SK-N-SH (cell line): ENCODE measurements at regions not wholly inside any gene's neighbourhood (a gene's known extent, or its start where the extent isn't known, plus 50 kb on each side); places are given as distances from the start of the nearest gene placed in this dataset.

Experiments
- CTCF ChIA-PET: fragments of 300-600, 350-600 bp; formaldehyde crosslinking; extraction: SDS; loops from one replicate; lab custom pipeline; 2021; lab: Yijun Ruan, JAX
- POLR2A ChIA-PET: fragments of 350-600 bp; sonication (Branson Sonifier 250); formaldehyde crosslinking; extraction: SDS; loops from one replicate; lab custom pipeline; 2020; ENCODE audit warnings: antibody characterized with exemption, inconsistent platforms; lab: Yijun Ruan, JAX
- DNase-seq: peaks from one replicate; pipeline ENCODE4 v3.0.0; 2012
- H2AFZ ChIP-seq: fragments of 200-600 bp; sonication (generic); 2 replicates; pipeline ENCODE4 v1.8.1; 2016; ENCODE audit warnings: antibody characterized with exemption, mild to moderate bottlenecking, low read depth
- H3F3A ChIP-seq: fragments of 200-600 bp; sonication (generic); replicated peaks from 2 replicates; pipeline ENCODE3; 2016; ENCODE audit warnings: antibody characterized with exemption, mild to moderate bottlenecking; ENCODE audit not compliant: insufficient read depth
- H3K27ac ChIP-seq, 2 experiments: fragments of 200-500 bp in 1 of 2; fragments of 200-600 bp in 1 of 2; sonication (Bioruptor generic) in 1 of 2; sonication (generic), shearing (Covaris generic) in 1 of 2; 2 replicates each; pipeline versions ENCODE4 v1.5.1 to v1.6.1; 2014 to 2016; ENCODE audit warnings: low read depth in 2 of 2, inconsistent platforms in 1 of 2, low read length in 1 of 2, mild to moderate bottlenecking in 1 of 2, mixed read lengths in 1 of 2
- H3K27me3 ChIP-seq: fragments of 200-600 bp; sonication (generic), shearing (Covaris generic); 2 replicates; pipeline ENCODE4 v1.6.1; 2016; ENCODE audit warnings: mixed run types; ENCODE audit not compliant: insufficient read depth
- H3K36me3 ChIP-seq, 2 experiments: fragments of 200-500 bp in 1 of 2; fragments of 200-600 bp in 1 of 2; sonication (Bioruptor generic) in 1 of 2; sonication (generic) in 1 of 2; replicated peaks in 1 of 2; 2 replicates each; pipeline versions ENCODE3 to v1.5.1; 2014 to 2016; ENCODE audit warnings: low read length in 1 of 2, mild to moderate bottlenecking in 1 of 2; ENCODE audit not compliant: insufficient read depth in 2 of 2, control insufficient read depth in 1 of 2
- H3K4me1 ChIP-seq, 2 experiments: fragments of 200-500 bp in 1 of 2; fragments of 200-600 bp in 1 of 2; sonication (Bioruptor generic) in 1 of 2; sonication (generic), shearing (Covaris generic) in 1 of 2; 2 replicates each; pipeline versions ENCODE4 v1.5.1 to v1.6.1; 2014 to 2016; ENCODE audit warnings: low read depth in 1 of 2, low read length in 1 of 2, mixed run types in 1 of 2; ENCODE audit not compliant: insufficient read depth in 2 of 2, control insufficient read depth in 1 of 2
- H3K4me2 ChIP-seq: fragments of 200-600 bp; sonication (generic), shearing (Covaris generic); 2 replicates; pipeline ENCODE4 v1.6.1; 2017; ENCODE audit warnings: mixed run types
- H3K4me3 ChIP-seq, 2 experiments: fragments of 200-500 bp in 1 of 2; fragments of 200-600 bp in 1 of 2; sonication (Bioruptor generic) in 1 of 2; sonication (generic), shearing (Covaris generic) in 1 of 2; 2 replicates each; pipeline versions ENCODE4 v1.5.1 to v1.8.1; 2014 to 2016; ENCODE audit warnings: low read depth in 2 of 2, inconsistent platforms in 1 of 2, low read length in 1 of 2, mild to moderate bottlenecking in 1 of 2, mixed read lengths in 1 of 2, moderate library complexity in 1 of 2
- H3K79me2 ChIP-seq: fragments of 200-600 bp; sonication (generic); 2 replicates; pipeline ENCODE4 v1.8.1; 2017; ENCODE audit warnings: mild to moderate bottlenecking; ENCODE audit not compliant: insufficient read depth
- H3K9ac ChIP-seq: fragments of 200-600 bp; sonication (generic); 2 replicates; pipeline ENCODE4 v1.6.1; 2017; ENCODE audit warnings: mixed run types
- H3K9me2 ChIP-seq: fragments of 200-600 bp; sonication (generic); 2 replicates; pipeline ENCODE4 v1.6.1; 2017; ENCODE audit warnings: mixed run types
- H3K9me3 ChIP-seq: fragments of 200-600 bp; sonication (generic); 2 replicates; pipeline ENCODE4 v1.6.1; 2017; ENCODE audit warnings: mixed run types, mild to moderate bottlenecking, moderate library complexity
- H4K20me1 ChIP-seq: fragments of 200-600 bp; sonication (generic); 2 replicates; pipeline ENCODE4 v1.6.1; 2017; ENCODE audit warnings: mild to moderate bottlenecking, mixed run types; ENCODE audit not compliant: insufficient read depth
- EP300 ChIP-seq, 2 experiments: IDR thresholded peaks; 2 replicates each; pipeline versions ENCODE4 v1.4.0 to v1.6.1; 2012; ENCODE audit warnings: borderline replicate concordance in 1 of 2, low read depth in 1 of 2, low read length in 1 of 2
- EZH2phosphoT487 ChIP-seq: fragments of 200-600 bp; sonication (generic); IDR thresholded peaks from 2 replicates; pipeline ENCODE4 v1.6.1; 2017; ENCODE audit warnings: low read depth, mixed run types, mild to moderate bottlenecking, antibody characterized with exemption, moderate library complexity, borderline replicate concordance
- FOXM1 ChIP-seq: IDR thresholded peaks from 2 replicates; pipeline ENCODE4 v1.4.0; 2012; ENCODE audit warnings: low read depth, mild to moderate bottlenecking
- JUND ChIP-seq: IDR thresholded peaks from 2 replicates; pipeline ENCODE4 v1.4.0; 2012
- RAD21 ChIP-seq: IDR thresholded peaks from 2 replicates; pipeline ENCODE4 v1.6.1; 2012; ENCODE audit warnings: mild to moderate bottlenecking, low read length
- RCOR1 ChIP-seq: fragments of 150-350 bp; IDR thresholded peaks from 2 replicates; pipeline ENCODE4 v1.6.1; 2017; ENCODE audit warnings: antibody characterized with exemption, low read length
- RFX5 ChIP-seq: IDR thresholded peaks from 2 replicates; pipeline ENCODE4 v1.6.1; 2012; ENCODE audit warnings: mild to moderate bottlenecking, improper control_type of control experiment, low read length
- SIN3A ChIP-seq: IDR thresholded peaks from 2 replicates; pipeline ENCODE4 v1.6.1; 2012; ENCODE audit warnings: low read depth, mild to moderate bottlenecking, low read length, moderate library complexity, borderline replicate concordance
- TEAD4 ChIP-seq: IDR thresholded peaks from 2 replicates; pipeline ENCODE4 v1.4.0; 2012; ENCODE audit warnings: mild to moderate bottlenecking, borderline replicate concordance; ENCODE audit not compliant: insufficient read depth
- WGBS: methylation state at CpG from one replicate; pipeline ENCODE4 v1.1.6; 2017; ENCODE audit warnings: low lambda C conversion rate; 5-methylcytosine and 5-hydroxymethylcytosine counted together

DNA sequence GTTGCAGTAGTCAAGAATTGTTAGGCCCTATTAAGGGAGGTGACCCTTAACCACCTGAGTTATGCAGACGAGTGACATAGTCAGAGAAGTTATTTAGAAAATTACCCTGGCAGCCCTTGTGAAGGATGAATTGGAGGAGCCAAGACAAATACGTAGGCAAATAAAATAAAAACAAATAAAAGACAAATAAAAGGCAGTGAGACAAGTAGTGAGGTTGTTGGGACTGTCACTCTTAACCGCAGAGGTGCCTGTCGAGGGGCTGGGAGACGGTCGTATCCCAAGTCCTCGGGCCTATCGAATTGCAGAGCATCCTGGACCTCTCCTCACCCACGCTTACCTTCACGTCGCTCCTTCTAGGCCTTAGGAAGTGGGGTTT lies 58.0 kb upstream of the ZC4H2 start:
- no peaks in the 10 kb centered on the region for H3K4me1 ChIP-seq
- H3K79me2 ChIP-seq = no peaks in the 10 kb centered on the region
- TF ChIP-seq EZH2phosphoT487 = no peak
- no peak for TF ChIP-seq JUND
- TF ChIP-seq SIN3A = no peak
- no peak for TF ChIP-seq RAD21
- no peak for TF ChIP-seq RCOR1
- no peak for TF ChIP-seq RFX5
- no peak for TF ChIP-seq EP300 (IDR thresholded peaks at IDR 0.05; ENCODE audit: borderline replicate concordance in 1 of 2, low read depth in 1 of 2, low read length in 1 of 2)
- TF ChIP-seq FOXM1 = no peak
- no peak for TF ChIP-seq TEAD4
- TF ChIP-seq, all 33 proteins: peak for 0
- DNase-seq = peak; percentile 3
- H2AFZ ChIP-seq = peak overlapping the region; percentile 77; the same call in 1 of the 2 replicates
- H3K36me3 ChIP-seq = no peaks in the 10 kb centered on the region
- ChIA-PET CTCF (no interaction called here), POLR2A (interaction anchor here (0.7 kb wide), 1 partner anchor 167 kb away, joined by 3 read pairs; no protein-coding TSS in a partner anchor)
- no peaks in the 10 kb centered on the region for H4K20me1 ChIP-seq
- H3K4me3 ChIP-seq = peak overlapping the region; percentile 55
- 35% methylated on average over 11 of the region's 11 CpGs for WGBS
- no peaks in the 10 kb centered on the region for H3F3A ChIP-seq
- H3K9ac ChIP-seq = no peak overlapping the region
- H3K9me2 ChIP-seq = no peaks in the 10 kb centered on the region
- peak overlapping the region; percentile 71 for H3K4me2 ChIP-seq
- no peaks in the 10 kb centered on the region for H3K9me3 ChIP-seq
- peak overlapping the region in 1 of 2 experiments; percentile 23; a peak in 1 of 4 replicates for H3K27ac ChIP-seq
- H3K27me3 ChIP-seq = no peaks in the 10 kb centered on the region
